ENCODE measurements at regions not wholly inside any gene's neighbourhood (a gene's known extent, or its start where the extent isn't known, plus 50 kb on each side); places are given as distances from the start of the nearest gene placed in this dataset.

- DNase-seq (ENCODE audit: insufficient read length, low spot score) (no peak), FAIRE-seq (no peak)
- TF ChIP-seq POLR2A (IDR thresholded peaks at IDR 0.05; ENCODE audit: low read depth, low read length): no peak
These were observed 98.8 kb downstream of the ZNF621 start for GRCh38 chr3:40623567-40623966.

DNA sequence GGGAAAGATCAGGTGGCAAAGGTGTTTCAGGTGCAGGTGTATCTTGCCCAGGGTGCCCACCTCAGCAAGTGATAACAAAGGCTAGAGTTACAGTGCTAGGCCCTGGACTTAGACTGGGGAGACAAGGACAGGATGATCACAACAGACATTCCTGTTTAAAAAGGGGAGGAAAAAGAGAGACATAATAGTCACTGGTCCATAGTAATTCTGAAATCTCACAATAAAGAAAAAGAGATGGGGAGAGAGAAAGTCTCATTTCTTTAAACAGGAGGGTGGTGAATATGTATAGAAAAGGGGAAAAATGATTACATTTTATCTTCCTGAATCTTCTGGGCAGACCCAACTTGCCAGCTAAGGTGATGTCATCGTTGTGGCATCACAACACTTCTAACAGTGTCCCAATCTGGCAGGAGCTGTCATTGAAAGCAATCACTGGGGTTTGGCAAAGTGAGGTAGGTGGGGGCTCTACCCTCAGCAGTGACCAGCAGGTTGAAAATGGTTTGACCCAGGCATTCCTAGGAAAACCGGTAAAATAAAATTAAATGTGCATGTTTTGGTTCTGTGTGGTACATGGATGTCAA, 99.5 kb downstream of the ZNF621 start:
- no peak for DNase-seq (ENCODE audit: insufficient read length, low spot score)
- FAIRE-seq: no peak
- TF ChIP-seq POLR2A (IDR thresholded peaks at IDR 0.05; ENCODE audit: low read depth, low read length): no peak

DNA sequence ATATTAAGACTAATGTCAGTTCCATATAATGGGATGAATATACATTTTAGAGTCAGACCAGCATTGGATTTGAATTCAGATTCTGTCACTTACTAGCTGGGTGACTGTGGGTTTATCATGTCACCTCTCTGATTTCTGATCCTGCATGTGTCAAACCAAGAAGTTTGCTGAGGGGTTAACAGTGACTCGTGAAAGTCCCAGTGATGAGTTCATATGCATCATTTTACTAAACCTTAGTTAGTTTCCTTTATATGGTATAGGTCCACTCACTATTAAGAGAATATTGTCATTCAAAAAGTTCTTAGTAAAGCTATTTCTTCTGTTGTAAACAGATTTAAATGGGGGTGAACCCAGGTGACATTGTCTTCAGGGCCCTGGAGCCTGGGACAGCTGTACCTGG, 102.3 kb downstream of the ZNF621 start:
- no peak for TF ChIP-seq POLR2A (IDR thresholded peaks at IDR 0.05; ENCODE audit: low read depth, low read length)
- DNase-seq (ENCODE audit: insufficient read length, low spot score) (no peak), FAIRE-seq (no peak)

GRCh38 chr3:40628984-40629383, 104.2 kb downstream of the ZNF621 start:
- DNase-seq (ENCODE audit: insufficient read length, low spot score) (no peak), FAIRE-seq (no peak)
- TF ChIP-seq POLR2A (IDR thresholded peaks at IDR 0.05; ENCODE audit: low read depth, low read length): no peak

DNA sequence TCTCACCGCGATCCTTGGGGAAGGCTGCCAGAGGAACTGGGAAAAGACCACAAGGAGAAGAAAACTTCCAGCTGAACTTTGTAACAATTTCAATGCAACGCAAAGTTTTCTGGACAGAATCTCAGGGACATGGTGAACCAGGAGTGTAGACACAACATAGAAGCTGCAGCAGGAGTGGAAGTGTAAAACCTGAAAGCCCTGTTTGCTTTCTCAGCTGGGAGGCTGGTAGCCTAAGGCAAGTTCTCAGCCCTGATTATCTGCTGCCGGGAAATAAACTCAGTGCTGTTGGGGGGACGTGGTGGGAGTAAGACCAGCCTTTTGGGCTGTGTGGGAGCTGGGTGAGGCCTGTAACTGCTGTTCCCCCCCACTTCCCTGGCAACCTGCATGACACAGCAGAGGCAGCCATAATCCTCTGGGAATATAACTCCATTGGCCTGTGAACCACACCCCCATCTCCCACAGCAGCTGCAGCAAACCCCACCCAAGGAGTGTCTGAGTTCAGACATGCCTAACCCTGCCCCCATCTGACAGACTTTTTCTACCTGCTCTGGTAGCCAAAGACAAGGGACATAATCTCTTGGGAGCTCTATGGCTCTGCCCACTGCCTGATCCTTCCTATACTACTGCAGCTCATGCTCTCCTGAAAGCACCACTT, 106.7 kb downstream of the ZNF621 start:
- TF ChIP-seq POLR2A (IDR thresholded peaks at IDR 0.05; ENCODE audit: low read depth, low read length): no peak
- no peak for FAIRE-seq
- no peak for DNase-seq (ENCODE audit: insufficient read length, low spot score)

GRCh38 chr3:40637906-40638305, 113.1 kb downstream of the ZNF621 start:
- no peak for FAIRE-seq
- DNase-seq (ENCODE audit: insufficient read length, low spot score): no peak
- no peak for TF ChIP-seq POLR2A (IDR thresholded peaks at IDR 0.05; ENCODE audit: low read depth, low read length)

DNA sequence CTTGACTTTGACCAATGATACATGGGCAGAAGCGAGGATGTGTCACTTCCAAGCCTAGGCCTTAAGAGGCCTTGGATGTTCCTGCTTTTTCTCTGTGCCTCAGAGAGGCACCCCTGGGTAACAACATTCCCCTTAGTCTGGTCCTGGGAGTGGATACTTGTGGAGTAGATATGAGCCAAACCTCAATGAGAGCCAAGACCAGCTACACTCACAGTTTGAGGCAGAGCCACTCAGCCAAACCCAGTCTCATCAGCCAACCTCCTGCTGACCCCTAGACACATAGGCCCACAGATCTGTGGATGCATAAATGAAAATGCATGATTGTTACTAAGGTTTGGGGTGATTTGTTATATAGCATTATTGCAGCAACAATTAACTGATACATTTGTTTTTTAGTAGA, 114.2 kb downstream of the ZNF621 start:
- DNase-seq (ENCODE audit: insufficient read length, low spot score) (no peak), FAIRE-seq (no peak)
- TF ChIP-seq POLR2A (IDR thresholded peaks at IDR 0.05; ENCODE audit: low read depth, low read length): no peak

DNA sequence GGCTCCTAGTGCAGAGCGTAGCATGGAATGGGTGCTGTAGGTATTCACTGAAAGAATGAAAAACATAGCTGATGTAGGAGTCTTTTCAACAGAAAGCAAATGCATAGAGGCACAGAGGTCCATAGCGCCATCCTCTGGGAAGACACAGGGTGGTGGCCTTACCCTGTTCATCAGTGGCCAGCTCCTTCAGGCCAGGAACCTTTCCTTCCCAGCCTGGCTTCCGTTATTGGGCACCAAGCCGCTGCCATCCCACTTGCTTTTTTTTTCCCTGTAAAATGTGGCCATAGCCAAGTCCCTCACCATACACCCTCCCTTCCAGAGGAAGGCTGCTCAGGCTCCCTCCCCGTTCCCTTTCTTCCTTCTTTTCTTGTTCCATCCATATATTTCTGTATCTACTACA, 118.1 kb downstream of the ZNF621 start:
- TF ChIP-seq POLR2A (IDR thresholded peaks at IDR 0.05; ENCODE audit: low read depth, low read length): no peak
- FAIRE-seq (no peak), DNase-seq (ENCODE audit: insufficient read length, low spot score) (no peak)

- DNase-seq (ENCODE audit: insufficient read length, low spot score) (no peak), FAIRE-seq (no peak)
- TF ChIP-seq POLR2A (IDR thresholded peaks at IDR 0.05; ENCODE audit: low read depth, low read length): no peak
These were observed 121.1 kb downstream of the ZNF621 start for GRCh38 chr3:40645883-40646282.

DNA sequence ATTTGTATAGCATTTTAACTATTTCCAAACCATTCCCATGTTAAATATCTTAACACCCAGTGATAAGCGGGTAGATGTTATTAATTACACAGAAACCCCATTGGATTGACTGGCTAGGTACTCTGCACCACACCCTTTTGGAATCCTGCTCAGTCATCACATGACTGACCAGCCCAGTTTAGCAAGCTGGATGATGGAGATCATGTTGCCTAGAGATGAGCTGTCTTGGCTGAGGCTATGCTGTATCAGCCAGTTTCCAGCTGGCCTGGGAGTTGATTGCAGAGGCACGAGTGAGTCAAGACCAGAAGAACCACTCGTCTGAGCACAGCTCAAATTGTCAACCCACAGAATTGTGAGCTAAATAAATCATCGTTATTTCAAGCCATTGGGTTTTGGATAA, 124.6 kb downstream of the ZNF621 start:
- TF ChIP-seq POLR2A (IDR thresholded peaks at IDR 0.05; ENCODE audit: low read depth, low read length): no peak
- FAIRE-seq (no peak), DNase-seq (ENCODE audit: insufficient read length, low spot score) (no peak)

DNA sequence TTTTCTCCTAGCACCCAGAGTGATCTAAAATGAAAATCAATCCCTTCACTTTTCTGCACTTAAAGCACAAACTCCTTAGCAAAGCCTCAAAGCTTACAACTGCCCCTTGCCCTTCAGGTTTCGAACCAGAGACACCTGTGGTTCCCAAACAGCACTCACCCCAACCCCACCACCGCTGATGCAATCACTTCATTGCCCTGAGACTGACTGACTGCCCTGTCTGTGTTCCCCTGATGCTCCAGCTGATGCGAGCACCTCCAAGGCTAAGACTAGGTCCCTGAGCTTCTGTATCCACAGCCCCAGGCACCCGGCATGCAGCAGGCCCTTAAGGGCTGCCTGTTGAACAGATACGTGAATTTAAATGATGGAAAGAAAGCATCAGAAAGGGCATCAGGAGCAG, 127.3 kb downstream of the ZNF621 start:
- no peak for TF ChIP-seq POLR2A (IDR thresholded peaks at IDR 0.05; ENCODE audit: low read depth, low read length)
- DNase-seq (ENCODE audit: insufficient read length, low spot score) (no peak), FAIRE-seq (no peak)

DNA sequence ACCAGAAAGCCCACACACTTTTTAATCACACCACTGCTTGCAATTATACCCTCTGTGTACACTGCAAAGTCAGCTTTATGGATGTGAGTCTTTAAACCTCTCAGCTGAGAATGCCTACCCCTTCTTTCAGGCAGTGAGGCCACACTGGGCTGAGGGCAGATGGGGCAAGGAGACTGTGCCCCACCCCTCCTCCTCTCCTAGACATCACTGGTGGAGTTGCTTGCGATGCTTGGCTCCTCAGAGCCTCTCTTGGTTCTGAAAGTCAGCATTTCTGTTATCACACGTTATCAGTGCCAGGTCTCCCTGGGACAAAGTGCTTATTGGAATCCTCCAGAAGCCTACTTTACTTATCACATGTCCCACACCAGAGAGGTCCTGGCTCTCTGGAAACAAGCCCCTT, 128.2 kb downstream of the ZNF621 start:
- TF ChIP-seq POLR2A (IDR thresholded peaks at IDR 0.05; ENCODE audit: low read depth, low read length): no peak
- no peak for DNase-seq (ENCODE audit: insufficient read length, low spot score)
- FAIRE-seq: no peak

- FAIRE-seq (no peak), DNase-seq (ENCODE audit: insufficient read length, low spot score) (no peak)
- no peak for TF ChIP-seq POLR2A (IDR thresholded peaks at IDR 0.05; ENCODE audit: low read depth, low read length)
These were observed 129.1 kb downstream of the ZNF621 start for GRCh38 chr3:40653878-40654277.

DNA sequence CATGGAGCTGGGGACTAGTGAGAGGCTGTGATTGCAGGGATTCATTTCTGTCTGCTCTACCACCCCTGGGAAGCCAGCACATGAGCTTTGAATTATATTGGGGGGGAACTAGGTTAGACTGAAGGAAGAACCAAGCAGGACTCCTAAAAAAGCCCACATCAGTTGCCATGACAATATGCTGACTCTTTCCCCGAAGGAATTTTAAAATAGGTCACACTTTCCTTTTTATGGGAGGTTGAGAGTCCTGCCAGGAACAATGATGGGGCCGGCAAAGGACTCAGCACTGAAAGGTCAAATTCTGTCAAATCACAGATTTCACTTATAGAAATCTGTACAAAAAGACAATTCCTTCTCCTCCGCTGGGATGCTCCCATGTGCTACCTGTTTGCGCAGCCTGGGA, 130.8 kb downstream of the ZNF621 start:
- FAIRE-seq (no peak), DNase-seq (ENCODE audit: insufficient read length, low spot score) (no peak)
- no peak for TF ChIP-seq POLR2A (IDR thresholded peaks at IDR 0.05; ENCODE audit: low read depth, low read length)

DNA sequence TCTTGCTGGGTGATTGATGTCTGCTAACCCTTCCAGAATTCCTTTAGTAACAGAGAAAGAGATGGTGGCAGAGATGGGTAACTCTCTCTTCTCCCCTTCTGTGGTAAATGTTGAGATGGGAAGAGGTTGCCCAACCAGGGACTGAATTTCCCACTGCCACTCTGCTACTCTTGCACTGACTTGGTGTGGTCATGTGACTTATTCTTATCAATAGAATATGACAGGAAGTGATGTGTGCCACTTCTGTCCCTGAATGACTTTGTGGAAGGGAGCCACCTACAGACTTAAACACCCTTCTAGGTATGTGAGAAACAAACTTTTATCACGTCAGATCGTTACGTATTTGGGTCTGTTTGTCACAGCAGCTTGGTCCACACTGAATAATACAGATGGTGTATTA, 132.9 kb downstream of the ZNF621 start:
- no peak for FAIRE-seq
- no peak for TF ChIP-seq POLR2A (IDR thresholded peaks at IDR 0.05; ENCODE audit: low read depth, low read length)

More for the DNA sequence above, 132.9 kb downstream of the ZNF621 start:
- DNase-seq (ENCODE audit: insufficient read length, low spot score): no peak
